DMS153 treated with DMSO at 0.1 percent for 48 hours (cell line): ENCODE measurements at regions not wholly inside any gene's neighbourhood (a gene's known extent, or its start where the extent isn't known, plus 50 kb on each side); places are given as distances from the start of the nearest gene placed in this dataset.
"Not testable (repeated sequence)": the region's sequence is repeated elsewhere in the genome, so short reads cannot be mapped to it uniquely, and the experiment has no call there.

ENCODE experiments used
- DNase-seq: peaks from one replicate; lab custom pipeline; 2025; ENCODE audit not compliant: unreplicated experiment; lab: John Stamatoyannopoulos, UW

DNA sequence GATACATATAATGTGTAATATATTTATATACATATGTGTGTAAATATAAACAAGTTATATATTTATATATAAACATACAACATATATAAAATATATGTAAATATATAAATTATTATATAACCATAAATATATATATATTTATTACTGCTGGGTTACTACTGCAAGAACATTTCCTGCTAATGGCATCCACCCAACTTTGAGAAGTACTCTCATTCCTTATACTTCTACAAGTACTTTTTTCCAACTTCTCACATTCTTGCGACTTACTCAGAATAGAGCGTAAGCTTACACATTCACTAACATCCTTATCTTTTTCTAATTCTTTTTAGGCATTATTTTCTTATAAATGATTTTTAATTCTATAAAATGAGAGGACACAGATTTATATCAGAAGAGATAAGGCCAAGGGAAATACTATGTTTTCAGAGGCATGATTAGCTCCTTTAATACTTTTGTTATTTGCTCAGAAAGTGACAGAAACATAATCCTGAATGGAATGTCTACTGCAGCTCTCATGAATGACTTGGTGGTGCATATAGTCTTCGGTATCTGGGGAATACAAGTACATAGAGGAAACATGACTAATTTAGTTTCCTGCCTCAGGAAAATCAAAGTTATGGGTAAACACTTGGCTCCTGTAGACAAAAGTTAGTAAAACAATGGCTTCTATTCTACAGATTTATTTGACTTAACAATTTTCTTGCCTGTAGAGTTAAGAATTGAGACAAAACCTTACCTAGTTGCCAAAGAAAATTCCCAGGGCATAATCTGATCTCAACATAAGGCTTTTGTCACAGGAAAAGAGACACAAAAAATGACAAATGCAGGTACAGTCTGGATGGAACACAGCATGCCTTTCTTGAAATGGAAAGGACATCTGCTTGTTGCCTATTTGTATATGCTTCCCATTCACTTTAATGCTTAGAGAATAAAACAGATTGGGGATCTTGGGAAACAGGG is 453.9 kb downstream of the SQOR start:
- DNase-seq: no peak

DNA sequence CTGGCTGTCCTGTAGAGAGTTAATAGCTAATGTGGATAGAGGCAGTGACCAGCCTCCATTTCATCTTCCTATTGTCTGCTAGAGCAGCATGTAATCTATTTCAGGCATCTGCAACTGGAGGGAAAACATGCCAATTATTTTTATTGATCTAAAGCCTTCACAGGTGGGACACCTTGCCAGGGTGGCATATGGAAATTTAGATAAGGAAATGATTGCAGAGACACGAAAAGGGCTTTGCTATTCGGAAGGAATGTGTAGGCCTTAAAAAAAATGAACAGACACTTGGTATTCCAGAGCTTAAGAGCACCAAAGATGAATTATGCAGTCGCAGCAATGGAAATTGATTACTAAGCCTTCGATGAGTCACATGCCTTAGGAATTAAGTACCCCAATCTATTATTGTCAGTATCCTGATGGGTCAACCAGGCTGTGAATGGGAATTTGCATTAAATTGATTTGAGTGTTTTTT is 454.7 kb downstream of the SQOR start:
- DNase-seq: no peak

- no peak for DNase-seq
Measured at GRCh38 chr15:46091860-46092450, 457.1 kb downstream of the SQOR start.

GRCh38 chr15:46098006-46098405 is 463.2 kb downstream of the SQOR start:
- DNase-seq: not testable (repeated sequence)

DNA sequence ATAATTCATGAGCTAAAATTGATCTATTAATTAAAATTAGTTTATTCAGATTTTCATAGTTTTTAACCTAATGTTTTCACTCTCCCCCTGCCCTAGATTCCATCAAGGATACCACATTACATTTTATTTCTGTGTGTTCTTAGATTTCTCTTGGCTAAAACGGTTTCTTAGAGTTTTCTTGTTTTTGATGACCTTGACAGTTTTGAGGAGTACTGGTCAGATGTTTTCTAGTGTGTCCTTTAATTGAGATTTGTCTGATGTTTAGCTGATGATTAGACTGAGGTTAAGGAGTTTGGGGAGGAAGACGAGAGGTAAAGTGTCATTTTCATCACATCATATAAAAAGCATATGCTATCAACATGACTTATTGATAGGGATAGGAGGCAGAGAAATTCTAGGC is 475.9 kb downstream of the SQOR start:
- no peak for DNase-seq

GRCh38 chr15:46111730-46112129 is 476.9 kb downstream of the SQOR start:
- DNase-seq: no peak

GRCh38 chr15:46117071-46117470 is 482.2 kb downstream of the SQOR start:
- DNase-seq: no peak

DNA sequence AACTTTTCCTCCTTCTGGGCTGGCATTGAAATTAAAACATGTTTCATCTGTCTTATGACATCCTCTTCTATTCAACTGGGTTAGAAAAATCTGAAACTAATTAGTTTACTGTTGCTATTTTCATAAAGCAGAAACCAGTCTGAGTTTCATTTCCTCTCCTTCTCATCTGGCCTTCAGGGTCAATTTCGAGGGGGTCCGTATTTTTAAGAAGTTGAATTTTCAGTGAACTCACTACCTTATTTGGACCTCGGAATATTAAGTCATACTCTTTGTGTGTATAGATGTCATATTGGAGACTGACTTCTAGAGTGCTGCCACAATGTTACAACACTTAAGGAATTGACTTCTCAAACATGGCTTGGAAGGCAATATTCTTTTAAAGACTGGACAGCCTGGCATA is 485.9 kb downstream of the SQOR start:
- DNase-seq: no peak

GRCh38 chr15:46121441-46121840 is 486.6 kb downstream of the SQOR start:
- DNase-seq: no peak

GRCh38 chr15:46126581-46126980 is 491.8 kb downstream of the SQOR start:
- no peak for DNase-seq

- no peak for DNase-seq
Measured at GRCh38 chr15:46127361-46127874, 492.6 kb downstream of the SQOR start.

- no peak for DNase-seq
Measured at GRCh38 chr15:46129145-46129544, 494.3 kb downstream of the SQOR start.

GRCh38 chr15:46131876-46132275 is 497.0 kb downstream of the SQOR start:
- no peak for DNase-seq

GRCh38 chr15:46137443-46137842 is 502.6 kb downstream of the SQOR start:
- DNase-seq: no peak

DNA sequence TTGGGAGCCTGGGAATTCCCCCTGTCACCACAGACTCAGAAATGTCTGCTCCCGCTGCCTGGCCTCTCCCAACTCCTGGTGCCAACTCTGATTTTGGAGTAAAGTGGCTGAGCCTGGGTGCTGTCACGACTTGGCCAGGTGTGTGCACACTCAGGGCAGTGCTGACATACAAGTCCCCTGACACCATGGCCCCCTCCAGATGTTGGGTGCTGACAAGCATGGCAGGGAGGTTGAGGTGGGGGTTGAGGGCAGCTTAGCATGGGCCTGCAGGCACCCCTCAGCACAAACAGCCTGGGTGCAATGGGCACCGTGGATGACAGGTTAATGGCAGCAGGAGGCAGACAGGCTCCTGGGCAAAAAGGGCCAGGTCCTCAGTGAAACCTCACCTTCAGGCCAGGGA is 511.2 kb downstream of the SQOR start:
- no peak for DNase-seq

- no peak for DNase-seq
Measured at GRCh38 chr15:46146915-46147314, 512.1 kb downstream of the SQOR start.

GRCh38 chr15:46151786-46152185 is 517.0 kb downstream of the SQOR start:
- DNase-seq: no peak

DNA sequence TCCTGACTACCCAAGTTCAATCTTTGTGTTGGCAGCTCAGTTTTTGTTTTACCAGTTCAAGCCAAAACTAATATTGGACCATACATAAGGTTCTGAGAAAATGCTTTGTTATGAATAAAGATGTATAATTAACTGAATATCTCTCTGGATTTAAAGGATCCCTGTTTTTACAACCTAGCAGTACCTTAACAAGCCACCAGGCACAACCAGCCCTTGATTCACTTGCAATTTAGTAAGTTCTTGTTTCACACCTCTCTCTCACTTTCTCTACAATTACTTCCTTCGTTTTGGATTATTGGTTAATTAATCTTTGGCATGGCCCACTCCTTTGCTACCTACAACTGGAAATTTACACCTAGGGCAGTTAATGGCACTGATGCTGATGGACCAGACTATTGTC is 531.9 kb downstream of the SQOR start:
- DNase-seq: no peak

- no peak for DNase-seq
Measured at GRCh38 chr15:46170326-46170725, 535.5 kb downstream of the SQOR start.

GRCh38 chr15:46174122-46174521 is 539.3 kb downstream of the SQOR start:
- DNase-seq: no peak

GRCh38 chr15:46177219-46177618 is 542.4 kb downstream of the SQOR start:
- no peak for DNase-seq

DNA sequence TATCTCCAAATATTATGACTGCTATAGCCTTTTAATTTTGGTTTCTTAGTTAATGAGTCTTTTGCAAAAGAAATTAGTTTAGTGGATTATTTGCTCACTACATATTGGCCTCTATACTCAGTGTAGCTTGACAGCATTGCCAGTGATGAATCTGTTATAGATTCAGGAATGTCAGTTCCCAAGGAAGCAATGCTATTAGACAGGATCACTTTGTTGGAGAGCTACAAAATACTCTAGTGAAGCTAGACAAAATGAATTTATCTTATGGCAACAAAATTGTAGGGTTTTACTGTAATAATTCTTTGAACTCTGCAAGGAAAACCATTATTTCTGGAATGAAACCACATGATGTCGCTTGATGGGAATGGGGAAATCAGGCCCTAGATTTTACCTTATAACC is 543.3 kb downstream of the SQOR start:
- DNase-seq: no peak
